ENCODE measurements at regions not wholly inside any gene's neighbourhood (a gene's known extent, or its start where the extent isn't known, plus 50 kb on each side); places are given as distances from the start of the nearest gene placed in this dataset.

GRCh38 chr7:85840554-85840953 lies 653.7 kb upstream of the SEMA3D start:
- TF ChIP-seq, protein P1, sequence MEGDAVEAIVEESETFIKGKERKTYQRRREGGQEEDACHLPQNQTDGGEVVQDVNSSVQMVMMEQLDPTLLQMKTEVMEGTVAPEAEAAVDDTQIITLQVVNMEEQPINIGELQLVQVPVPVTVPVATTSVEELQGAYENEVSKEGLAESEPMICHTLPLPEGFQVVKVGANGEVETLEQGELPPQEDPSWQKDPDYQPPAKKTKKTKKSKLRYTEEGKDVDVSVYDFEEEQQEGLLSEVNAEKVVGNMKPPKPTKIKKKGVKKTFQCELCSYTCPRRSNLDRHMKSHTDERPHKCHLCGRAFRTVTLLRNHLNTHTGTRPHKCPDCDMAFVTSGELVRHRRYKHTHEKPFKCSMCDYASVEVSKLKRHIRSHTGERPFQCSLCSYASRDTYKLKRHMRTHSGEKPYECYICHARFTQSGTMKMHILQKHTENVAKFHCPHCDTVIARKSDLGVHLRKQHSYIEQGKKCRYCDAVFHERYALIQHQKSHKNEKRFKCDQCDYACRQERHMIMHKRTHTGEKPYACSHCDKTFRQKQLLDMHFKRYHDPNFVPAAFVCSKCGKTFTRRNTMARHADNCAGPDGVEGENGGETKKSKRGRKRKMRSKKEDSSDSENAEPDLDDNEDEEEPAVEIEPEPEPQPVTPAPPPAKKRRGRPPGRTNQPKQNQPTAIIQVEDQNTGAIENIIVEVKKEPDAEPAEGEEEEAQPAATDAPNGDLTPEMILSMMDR (IDR thresholded peaks at IDR 0.05) = no peak
- no peak for TF ChIP-seq POLR2A (IDR thresholded peaks at IDR 0.05)

Measured in esophagus squamous epithelium (tissue), 4 donors.